Endothelial cell of umbilical vein (primary cell): ENCODE measurements at regions not wholly inside any gene's neighbourhood (a gene's known extent, or its start where the extent isn't known, plus 50 kb on each side); places are given as distances from the start of the nearest gene placed in this dataset.

Source experiments
- BruUV-seq: library from RNA; stranded (reverse); fragments of 400-500 nt; replicated peaks from 2 replicates; lab custom pipeline; 2021; lab: Mats Ljungman, UMichigan
- CTCF ChIA-PET: fragments of 300-600, 350-600 bp; sonication (Branson Sonifier 250); formaldehyde crosslinking; loops from one replicate; lab custom pipeline; 2021; ENCODE audit warnings: antibody characterized with exemption, inconsistent platforms; lab: Charles Lee
- POLR2A ChIA-PET: fragments of 300-600, 350-600 bp; sonication (Branson Sonifier 250); formaldehyde crosslinking; loops from one replicate; lab custom pipeline; 2021; ENCODE audit warnings: antibody characterized with exemption, inconsistent platforms; lab: Charles Lee
- DNase-seq: peaks from one replicate; pipeline ENCODE4 v3.0.0-alpha.2; 2011; ENCODE audit warnings: low read depth, low spot score
- FAIRE-seq: peaks from 2 replicates; lab custom pipeline; 2011; peaks lifted over from hg19 to GRCh38; lab: Jason Lieb, UNC
- H2AFZ ChIP-seq: 2 replicates; pipeline ENCODE4 v1.6.0; 2012; ENCODE audit warnings: low read depth, low read length, control low read depth, inconsistent platforms
- H3K27ac ChIP-seq: 2 replicates; pipeline ENCODE4 v1.5.1; 2011; ENCODE audit warnings: low read depth, mild to moderate bottlenecking, control low read depth, low read length, moderate library complexity; ENCODE audit not compliant: insufficient read depth
- H3K27me3 ChIP-seq, 2 experiments: 2 replicates each; pipeline versions ENCODE4 v1.6.0 to v1.6.1; 2011; ENCODE audit warnings: low read length in 2 of 2, mixed read lengths in 1 of 2; ENCODE audit not compliant: control insufficient read depth in 2 of 2, insufficient read depth in 2 of 2
- H3K36me3 ChIP-seq, 2 experiments: 2 replicates in 1 of 2; 3 replicates in 1 of 2; pipeline ENCODE4 v1.5.1; 2011; ENCODE audit warnings: low read length in 2 of 2, mild to moderate bottlenecking in 1 of 2, moderate library complexity in 1 of 2; ENCODE audit not compliant: control insufficient read depth in 2 of 2, insufficient read depth in 2 of 2; ENCODE audit errors: extremely low read depth in 1 of 2
- H3K4me1 ChIP-seq: 3 replicates; pipeline ENCODE4 v1.5.1; 2011; ENCODE audit warnings: mild to moderate bottlenecking, low read length; ENCODE audit not compliant: control insufficient read depth, insufficient read depth; ENCODE audit errors: extremely low read depth
- H3K4me2 ChIP-seq: 2 replicates; pipeline ENCODE4 v1.6.1; 2011; ENCODE audit warnings: low read length, control low read depth, mixed read lengths; ENCODE audit not compliant: insufficient read depth
- H3K4me3 ChIP-seq, 3 experiments: fragments of 200-600 bp in 1 of 3; sonication (generic), shearing (Covaris generic) in 1 of 3; replicated peaks in 1 of 3; 2 replicates each; pipeline ENCODE4 v1.5.1; 2011 to 2016; ENCODE audit warnings: control low read depth in 3 of 3, low read length in 3 of 3, mild to moderate bottlenecking in 2 of 3, inconsistent platforms in 1 of 3, low read depth in 1 of 3, moderate library complexity in 1 of 3; ENCODE audit not compliant: insufficient read depth in 1 of 3
- H3K79me2 ChIP-seq: 2 replicates; pipeline ENCODE4 v1.6.0; 2012; ENCODE audit warnings: low read length, inconsistent platforms; ENCODE audit not compliant: control insufficient read depth, insufficient read depth
- H3K9ac ChIP-seq: replicated peaks from 2 replicates; pipeline ENCODE3; 2011; ENCODE audit warnings: low read length, control low read depth; ENCODE audit not compliant: insufficient read depth; ENCODE audit errors: extremely low read depth
- H3K9me1 ChIP-seq: replicated peaks from 3 replicates; pipeline ENCODE4 v1.6.0; 2011; ENCODE audit warnings: mild to moderate bottlenecking, low read length; ENCODE audit not compliant: control insufficient read depth, insufficient read depth; ENCODE audit errors: extremely low read depth
- H3K9me3 ChIP-seq: replicated peaks from 2 replicates; pipeline ENCODE4 v1.5.1; 2012; ENCODE audit warnings: low read length, inconsistent platforms; ENCODE audit not compliant: control insufficient read depth, insufficient read depth
- H4K20me1 ChIP-seq: replicated peaks from 2 replicates; pipeline ENCODE3; 2011; ENCODE audit warnings: mild to moderate bottlenecking, low read length; ENCODE audit not compliant: control insufficient read depth, insufficient read depth; ENCODE audit errors: extremely low read depth
- CTCF ChIP-seq, 2 donors: IDR thresholded peaks; 1 replicate in 1 of 2; 2 replicates in 1 of 2; pipeline ENCODE4 v1.5.1; 2011; ENCODE audit warnings: low read length in 2 of 2, mild to moderate bottlenecking in 2 of 2, moderate library complexity in 2 of 2, control low read depth in 1 of 2, inconsistent platforms in 1 of 2, low read depth in 1 of 2; ENCODE audit not compliant: insufficient read depth in 1 of 2; ENCODE audit errors: extremely low read depth in 1 of 2
- EZH2 ChIP-seq: IDR thresholded peaks from 2 replicates; pipeline ENCODE4 v1.6.1; 2012; ENCODE audit warnings: borderline replicate concordance, low read depth, mild to moderate bottlenecking, moderate library complexity, low read length, inconsistent platforms; ENCODE audit not compliant: severe bottlenecking
- FOS ChIP-seq: IDR thresholded peaks from 2 replicates; pipeline ENCODE4 v1.6.1; 2011; ENCODE audit warnings: mild to moderate bottlenecking, low read length, moderate library complexity, borderline replicate concordance; ENCODE audit not compliant: insufficient read depth
- GATA2 ChIP-seq: IDR thresholded peaks from 2 replicates; pipeline ENCODE4 v1.7.0; 2011; ENCODE audit warnings: low read depth, mild to moderate bottlenecking, moderate library complexity, mixed read lengths, low read length; ENCODE audit not compliant: insufficient read length, insufficient read depth
- JUN ChIP-seq: IDR thresholded peaks from 2 replicates; pipeline ENCODE4 v1.6.1; 2011; ENCODE audit warnings: borderline replicate concordance, low read depth; ENCODE audit not compliant: insufficient read length, insufficient read depth
- MAX ChIP-seq: IDR thresholded peaks from 2 replicates; pipeline ENCODE4 v1.6.1; 2011; ENCODE audit not compliant: insufficient read depth, insufficient read length
- MYC ChIP-seq: IDR thresholded peaks from one replicate; pipeline ENCODE4 v1.6.1; 2011; ENCODE audit warnings: mild to moderate bottlenecking, low read depth, low read length
- POLR2A ChIP-seq: IDR thresholded peaks from 2 replicates; pipeline ENCODE4 v1.6.1; 2012; ENCODE audit warnings: low read depth, mild to moderate bottlenecking, control low read depth, low read length
- POLR2AphosphoS5 ChIP-seq: IDR thresholded peaks from 2 replicates; pipeline ENCODE4 v1.6.1; 2012; ENCODE audit warnings: low read depth, mild to moderate bottlenecking, control low read depth, low read length, moderate library complexity; ENCODE audit not compliant: insufficient read depth
- dilution Hi-C: fragments of 300-500 bp; cut with MboI; formaldehyde crosslinking; loops from one replicate; pipeline ENCODE4 v1.15.0; 2019; ENCODE audit warnings: low sequenced_read_pairs; ENCODE audit not compliant: extremely low pct_ligation_motif_present
- intact Hi-C: fragments of 100-400 bp; cut with micrococcal nuclease; formaldehyde crosslinking; loops from one replicate; pipeline ENCODE4 v1.10.0; 2022

- FAIRE-seq (peak; percentile 52), DNase-seq (no peak)
- dilution Hi-C loops (no loop called here), intact Hi-C loops (no loop called here)
- Histone ChIP-seq H3K27me3 (no peaks in the 10 kb centered on the region), H3K4me1 (no peaks in the 10 kb centered on the region), H3K27ac (no peak overlapping the region), H3K79me2 (no peaks in the 10 kb centered on the region), H3K36me3 (no peaks in the 10 kb centered on the region), H2AFZ (no peak overlapping the region), H3K4me3 (no peak overlapping the region), H3K9me3 (no peaks in the 10 kb centered on the region), H4K20me1 (no peaks in the 10 kb centered on the region), H3K4me2 (no peak overlapping the region), H3K9ac (no peak overlapping the region), H3K9me1 (no peaks in the 10 kb centered on the region)
- CTCF ChIA-PET, result interaction anchor here (0.7 to 0.9 kb wide), 2 partner anchors 12 to 106 kb away, joined by 3 read pairs; no protein-coding TSS in a partner anchor
- POLR2A ChIA-PET, result no interaction called here
- no TSS peak for BruUV-seq
- no peak for TF ChIP-seq POLR2AphosphoS5
- no peak for TF ChIP-seq POLR2A
- no peak for TF ChIP-seq MAX
- no peak for TF ChIP-seq EZH2
- TF ChIP-seq MYC, result no peak
- TF ChIP-seq JUN, result no peak
- TF ChIP-seq GATA2, result no peak
- no peak for TF ChIP-seq FOS
- no peak for TF ChIP-seq CTCF (IDR thresholded peaks at IDR 0.05; ENCODE audit: extremely low read depth in 1 of 2, insufficient read depth in 1 of 2, low read depth in 1 of 2, low read length in 2 of 2)
These were observed 413.0 kb downstream of the BMP2 start for GRCh38 chr20:7180256-7181045.
